ENCODE measurements at regions not wholly inside any gene's neighbourhood (a gene's known extent, or its start where the extent isn't known, plus 50 kb on each side); places are given as distances from the start of the nearest gene placed in this dataset.

DNA sequence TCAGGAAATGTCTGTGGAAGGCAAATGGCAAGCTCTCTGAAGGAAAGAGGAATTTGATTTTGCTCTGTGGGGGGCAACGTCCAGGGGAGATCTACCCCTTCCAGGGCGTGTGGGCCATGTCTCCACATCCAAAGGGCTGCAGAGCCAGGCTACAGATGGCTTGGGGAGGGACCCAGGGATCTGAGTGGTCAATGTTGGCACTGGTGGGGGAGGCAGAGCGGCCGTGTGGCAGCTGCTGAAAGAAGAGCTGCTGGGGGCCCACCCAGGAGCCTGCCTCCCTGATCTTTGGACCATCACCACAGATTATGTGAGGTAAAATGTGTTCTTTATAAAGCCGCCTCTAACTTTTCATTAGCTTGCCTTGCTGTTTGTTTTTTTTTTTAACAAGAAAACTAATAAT, 144.1 kb downstream of the HERPUD2 start:
- Histone ChIP-seq H3K4me3 (no peak overlapping the region), H3K27ac (no peak overlapping the region), H3K4me1 (replicated peaks in 1 of 2) (peaks cover 0 to 3% of the 10 kb centered on the region in 2 donors)
- WGBS, 10 experiments = 0 to 87% (median 78%) methylated on average over 1 to 3 of the region's 5 CpGs; no CpG with 5 or more reads in 4 of the 10 experiments
- ATAC-seq (replicated peaks in 6 of 8) = no peak
- in situ Hi-C loops (cut with MboI; ENCODE audit: low pct_unique_long_range_greater_than_20kb in 2 of 9, low sequenced_read_pairs in 9 of 9, unreplicated experiment in 9 of 9) = no loop called here

DNA sequence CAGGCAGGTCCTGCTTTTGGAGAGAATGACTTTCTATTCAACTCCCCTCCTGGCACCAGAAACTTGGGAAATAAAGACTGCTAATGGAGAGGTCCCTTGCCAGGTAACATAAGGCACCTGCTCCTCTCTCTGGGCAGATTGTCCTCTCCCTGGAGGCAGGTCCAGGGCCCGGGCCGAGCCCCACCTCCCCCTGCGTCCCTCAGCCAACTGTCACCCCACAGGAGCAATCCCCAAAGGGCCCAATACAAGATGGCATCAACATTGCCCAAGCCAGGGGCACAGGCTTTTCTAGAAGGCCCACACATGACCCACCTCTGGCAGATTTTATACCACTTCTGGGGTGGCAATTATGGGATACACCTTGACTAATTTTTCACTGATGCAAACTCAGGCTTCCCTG, 145.2 kb downstream of the HERPUD2 start:
- H3K4me1 ChIP-seq (replicated peaks in 1 of 2) = peaks cover 0 to 3% of the 10 kb centered on the region in 2 donors
- H3K4me3 ChIP-seq = no peak overlapping the region
- no peak for ATAC-seq (replicated peaks in 6 of 8)
- in situ Hi-C loops (cut with MboI; ENCODE audit: low pct_unique_long_range_greater_than_20kb in 2 of 9, low sequenced_read_pairs in 9 of 9, unreplicated experiment in 9 of 9) = no loop called here
- WGBS, 10 experiments = 60 to 100% (median 89%) methylated on average over 1 to 3 of the region's 3 CpGs; no CpG with 5 or more reads in 7 of the 10 experiments
- H3K27ac ChIP-seq = no peak overlapping the region

DNA sequence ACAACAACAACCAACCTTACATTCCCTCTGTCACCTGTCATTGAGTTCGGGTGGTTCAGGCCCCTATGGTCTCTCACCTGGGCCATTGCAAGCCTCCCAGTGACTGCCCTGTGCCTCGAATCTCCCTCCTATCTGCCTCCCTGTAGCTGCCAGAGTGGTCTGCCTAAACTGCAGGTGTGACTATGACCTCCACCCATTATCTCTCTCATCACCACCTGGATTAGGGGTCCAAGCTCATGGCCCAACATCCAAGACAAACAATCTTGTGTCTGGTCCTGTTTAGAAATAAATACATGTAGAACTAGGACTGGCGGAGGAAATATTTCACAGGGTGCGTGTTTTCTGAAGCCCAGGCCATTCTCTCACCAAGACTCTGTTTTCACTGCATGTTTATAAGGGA, 146.6 kb downstream of the HERPUD2 start:
- in situ Hi-C loops (cut with MboI; ENCODE audit: low pct_unique_long_range_greater_than_20kb in 2 of 9, low sequenced_read_pairs in 9 of 9, unreplicated experiment in 9 of 9) = no loop called here
- 59 to 100% (median 83%) methylated on average over 1 to 4 of the region's 4 CpGs; no CpG with 5 or more reads in 5 of the 10 experiments for WGBS, 10 experiments

DNA sequence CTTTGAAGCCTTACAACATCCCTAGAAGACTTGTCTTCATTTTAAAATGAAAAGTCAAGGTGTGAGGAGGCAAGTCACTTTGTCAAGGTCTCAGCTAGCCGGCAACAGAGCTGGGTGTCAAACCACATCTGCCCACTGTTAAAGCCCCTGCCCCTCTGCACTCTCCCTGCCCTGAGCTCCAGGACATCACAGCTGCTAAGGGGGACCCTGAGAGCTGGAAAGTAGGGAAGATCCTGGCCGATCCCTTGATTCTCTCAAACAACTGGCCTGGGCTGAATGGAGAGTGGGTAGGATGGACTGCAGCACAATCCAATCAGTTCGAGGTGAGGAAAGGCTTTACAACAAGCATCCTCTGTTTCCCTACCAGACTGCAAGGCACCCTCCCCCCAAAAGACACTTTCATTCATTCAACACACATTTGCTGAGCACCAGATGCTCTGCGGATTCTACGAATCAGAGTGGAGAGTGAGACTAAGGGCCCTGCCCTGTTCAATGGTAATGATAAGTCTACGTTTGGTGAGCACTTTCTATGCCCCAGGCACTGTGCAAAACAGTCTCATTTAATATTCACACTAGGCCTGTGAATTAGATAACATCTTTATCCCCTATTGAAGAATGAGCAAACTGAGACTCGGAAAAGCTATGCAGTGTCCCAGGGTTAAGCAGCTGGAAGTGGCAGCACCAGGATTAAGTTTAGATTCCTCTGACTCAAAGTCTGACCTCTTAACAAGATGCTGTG, 148.1 kb downstream of the HERPUD2 start:
- in situ Hi-C loops (cut with MboI; ENCODE audit: low pct_unique_long_range_greater_than_20kb in 2 of 9, low sequenced_read_pairs in 9 of 9, unreplicated experiment in 9 of 9) = no loop called here
- no peak overlapping the region for H3K27ac ChIP-seq
- peak in 3 of 8 experiments; percentile 96 to 98 (median 96) for ATAC-seq (replicated peaks in 6 of 8)
- peaks cover 0 to 3% of the 10 kb centered on the region in 2 donors for H3K4me1 ChIP-seq (replicated peaks in 1 of 2)
- H3K4me3 ChIP-seq = no peak overlapping the region
- WGBS, 10 experiments = 11 to 100% (median 82%) methylated on average over 1 to 5 of the region's 7 CpGs; no CpG with 5 or more reads in 1 of the 10 experiments

More for the DNA sequence above, 146.6 kb downstream of the HERPUD2 start:
- H3K27ac ChIP-seq = no peak overlapping the region
- ATAC-seq (replicated peaks in 6 of 8) = no peak
- H3K4me1 ChIP-seq (replicated peaks in 1 of 2) = peaks cover 0 to 3% of the 10 kb centered on the region in 2 donors
- no peak overlapping the region for H3K4me3 ChIP-seq

DNA sequence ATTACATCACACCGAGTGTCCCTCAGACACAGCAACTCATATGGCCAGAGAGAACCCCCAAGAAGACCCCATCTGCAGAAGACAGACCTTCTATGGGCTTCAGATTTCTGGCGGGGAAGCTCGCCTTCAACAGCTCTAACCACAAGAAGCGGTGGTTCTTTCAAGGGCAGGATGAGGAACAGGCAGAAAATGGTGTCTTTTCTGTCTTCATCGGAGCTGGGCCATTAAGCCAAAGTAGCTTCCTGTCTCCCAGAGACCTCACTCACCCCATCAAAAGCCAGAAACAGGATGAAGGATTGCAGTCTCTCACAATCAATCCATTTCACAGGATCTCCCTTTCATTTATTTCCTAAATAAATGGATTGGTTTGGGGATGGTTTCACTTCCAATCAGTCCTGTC, 149.1 kb downstream of the HERPUD2 start:
- 72 to 100% (median 93%) methylated on average over 1 to 3 of the region's 5 CpGs; no CpG with 5 or more reads in 5 of the 10 experiments for WGBS, 10 experiments
- H3K4me3 ChIP-seq = no peak overlapping the region
- no peak overlapping the region for H3K27ac ChIP-seq
- peaks cover 0 to under 1% of the 10 kb centered on the region in 2 donors for H3K4me1 ChIP-seq (replicated peaks in 1 of 2)
- ATAC-seq (replicated peaks in 6 of 8) = no peak
- in situ Hi-C loops (cut with MboI; ENCODE audit: low pct_unique_long_range_greater_than_20kb in 2 of 9, low sequenced_read_pairs in 9 of 9, unreplicated experiment in 9 of 9) = no loop called here

DNA sequence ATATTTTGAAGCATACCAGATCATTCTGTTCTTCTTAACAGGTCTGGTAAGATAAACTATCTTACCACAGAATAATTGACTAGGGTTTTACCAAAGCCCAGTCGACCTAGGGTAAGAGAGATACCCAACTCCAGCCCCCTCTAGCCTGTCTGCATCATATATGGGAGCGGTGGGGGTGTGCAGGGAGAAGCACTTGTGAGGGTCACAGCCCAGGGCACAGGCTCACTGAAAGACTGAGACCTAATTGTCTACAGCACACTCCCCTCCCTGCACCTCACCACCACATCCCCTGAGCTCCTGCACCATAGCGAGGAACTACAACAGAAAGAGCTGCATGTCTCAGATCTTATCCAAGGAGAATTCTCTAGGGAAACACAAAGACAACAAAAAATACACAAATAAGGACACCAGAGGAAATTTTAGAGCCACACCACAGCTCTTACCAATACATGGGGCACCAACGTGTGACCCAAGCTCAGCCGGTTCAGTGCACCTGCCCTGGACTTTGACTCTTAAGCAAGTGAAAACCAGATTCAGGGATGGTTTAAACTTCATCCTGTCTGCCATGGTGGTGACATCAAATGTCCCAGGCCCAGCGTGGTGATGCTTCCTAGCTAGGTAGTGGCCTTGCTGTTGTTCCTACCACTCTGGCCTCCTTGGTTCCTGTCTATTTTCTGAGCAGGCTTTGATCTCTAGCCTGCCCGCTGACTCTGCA, 150.8 kb downstream of the HERPUD2 start:
- 73 to 100% (median 88%) methylated on average over 1 to 7 of the region's 7 CpGs; no CpG with 5 or more reads in 4 of the 10 experiments for WGBS, 10 experiments
- in situ Hi-C loops (cut with MboI; ENCODE audit: low pct_unique_long_range_greater_than_20kb in 2 of 9, low sequenced_read_pairs in 9 of 9, unreplicated experiment in 9 of 9) = no loop called here
- no peak for ATAC-seq (replicated peaks in 6 of 8)
- Histone ChIP-seq H3K4me3 (no peak overlapping the region), H3K27ac (no peak overlapping the region), H3K4me1 (replicated peaks in 1 of 2) (no peaks in the 10 kb centered on the region)

DNA sequence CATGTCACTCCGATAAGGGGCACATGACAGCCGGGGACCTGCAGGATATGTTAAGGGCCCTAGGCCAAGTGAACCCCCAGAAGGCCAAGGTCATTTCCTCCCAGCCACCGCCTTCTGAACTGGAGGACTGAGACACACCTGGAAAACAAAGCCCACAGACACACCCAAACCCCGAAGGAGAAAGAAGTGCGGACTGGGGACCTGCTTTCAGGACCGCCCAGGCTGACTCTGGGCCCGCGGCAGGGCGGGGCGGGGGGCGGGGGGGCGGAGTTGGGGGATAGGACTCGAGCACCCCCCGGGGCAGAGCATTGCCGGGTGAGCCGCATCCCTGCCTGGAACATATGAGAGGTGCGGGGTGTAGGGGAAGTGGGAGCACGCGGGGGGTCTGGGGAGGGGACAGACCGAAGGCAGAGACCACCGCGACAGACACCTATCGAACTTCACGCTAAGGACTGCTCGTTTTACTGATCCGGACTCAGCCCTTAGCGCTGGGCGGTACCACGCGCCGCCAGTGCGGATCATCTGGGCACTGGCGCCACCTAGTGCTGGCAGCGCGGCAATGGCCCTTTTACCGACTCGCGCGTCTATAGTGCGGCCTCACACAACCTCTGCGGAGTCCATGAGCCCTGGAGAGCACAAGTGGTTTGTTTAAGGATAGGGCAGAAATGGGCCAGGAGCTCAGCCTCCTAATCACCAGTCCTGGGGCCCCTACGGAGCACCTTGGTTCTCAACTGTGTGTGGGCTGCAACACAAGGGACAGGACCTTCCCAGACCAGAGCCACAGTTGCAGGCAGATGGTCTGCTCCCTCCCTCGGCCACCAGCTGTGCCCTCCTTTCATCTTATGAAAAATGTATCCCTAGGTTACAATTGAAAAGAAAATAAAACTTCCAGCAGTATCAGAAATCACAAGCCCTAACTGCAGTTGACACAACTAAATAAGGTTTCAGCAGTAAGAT, 157.6 kb downstream of the HERPUD2 start:
- peak overlapping the region; percentile 23 to 44 (median 36) for H3K4me3 ChIP-seq
- H3K4me1 ChIP-seq (replicated peaks in 1 of 2) = no peaks in the 10 kb centered on the region
- no peak overlapping the region for H3K27ac ChIP-seq
- 17 to 80% (median 49%) methylated on average over 1 to 7 of the region's 43 CpGs; no CpG with 5 or more reads in 2 of the 10 experiments for WGBS, 10 experiments
- in situ Hi-C loops (cut with MboI; ENCODE audit: low pct_unique_long_range_greater_than_20kb in 2 of 9, low sequenced_read_pairs in 9 of 9, unreplicated experiment in 9 of 9) = no loop called here
- peak; percentile 99 to 100 (median 100) for ATAC-seq (replicated peaks in 6 of 8)

DNA sequence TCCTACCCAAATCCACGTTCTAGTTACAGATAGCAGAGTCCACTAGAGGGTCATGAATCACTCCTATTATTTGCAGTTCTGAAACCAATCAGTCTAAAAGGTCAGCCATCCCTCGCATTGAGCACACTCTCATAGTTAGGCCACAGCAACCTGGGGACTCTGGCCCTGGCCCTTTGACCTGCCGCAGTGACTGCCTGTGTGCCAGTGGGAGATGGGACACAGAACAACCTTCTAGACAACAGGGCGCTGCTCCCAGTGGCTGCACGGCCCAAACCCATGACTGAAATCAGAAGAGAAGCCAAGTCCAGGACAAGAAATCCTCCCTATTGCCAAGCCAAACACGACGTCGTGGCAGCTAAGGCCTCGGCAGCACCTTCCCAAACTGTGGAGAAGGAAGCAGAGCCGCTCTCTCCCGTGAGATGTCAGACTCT, 158.5 kb downstream of the HERPUD2 start:
- Histone ChIP-seq H3K4me3 (no peak overlapping the region), H3K4me1 (replicated peaks in 1 of 2) (no peaks in the 10 kb centered on the region), H3K27ac (no peak overlapping the region)
- WGBS, 10 experiments = 53 to 100% (median 86%) methylated on average over 1 to 8 of the region's 11 CpGs; no CpG with 5 or more reads in 2 of the 10 experiments
- in situ Hi-C loops (cut with MboI; ENCODE audit: low pct_unique_long_range_greater_than_20kb in 2 of 9, low sequenced_read_pairs in 9 of 9, unreplicated experiment in 9 of 9) = no loop called here
- no peak for ATAC-seq (replicated peaks in 6 of 8)

DNA sequence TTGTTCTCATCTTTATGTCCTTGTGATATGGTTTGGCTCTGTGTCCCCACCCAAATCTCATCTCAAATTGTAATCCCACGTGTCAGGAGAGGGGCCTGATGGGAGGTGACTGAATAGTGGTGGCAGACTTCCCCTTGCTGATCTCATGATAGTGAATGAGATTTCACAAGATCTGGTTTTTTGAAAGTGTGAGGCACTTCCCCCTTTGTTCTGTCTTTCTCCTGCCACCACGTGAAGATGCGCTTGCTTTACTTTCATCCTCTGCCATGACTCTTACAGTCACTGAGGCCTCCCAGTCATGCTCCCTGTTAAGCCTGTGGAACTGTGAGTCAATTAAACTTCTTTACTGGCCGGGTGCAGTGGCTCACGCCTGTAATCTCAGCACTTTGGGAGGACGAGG, 161.0 kb downstream of the HERPUD2 start:
- H3K27ac ChIP-seq = no peak overlapping the region
- H3K4me3 ChIP-seq = no peak overlapping the region
- no peak for ATAC-seq (replicated peaks in 6 of 8)
- H3K4me1 ChIP-seq (replicated peaks in 1 of 2) = no peaks in the 10 kb centered on the region
- WGBS, 10 experiments = 20 to 80% (median 49%) methylated on average over 1 to 4 of the region's 6 CpGs; no CpG with 5 or more reads in 6 of the 10 experiments
- in situ Hi-C loops (cut with MboI; ENCODE audit: low pct_unique_long_range_greater_than_20kb in 2 of 9, low sequenced_read_pairs in 9 of 9, unreplicated experiment in 9 of 9) = no loop called here

DNA sequence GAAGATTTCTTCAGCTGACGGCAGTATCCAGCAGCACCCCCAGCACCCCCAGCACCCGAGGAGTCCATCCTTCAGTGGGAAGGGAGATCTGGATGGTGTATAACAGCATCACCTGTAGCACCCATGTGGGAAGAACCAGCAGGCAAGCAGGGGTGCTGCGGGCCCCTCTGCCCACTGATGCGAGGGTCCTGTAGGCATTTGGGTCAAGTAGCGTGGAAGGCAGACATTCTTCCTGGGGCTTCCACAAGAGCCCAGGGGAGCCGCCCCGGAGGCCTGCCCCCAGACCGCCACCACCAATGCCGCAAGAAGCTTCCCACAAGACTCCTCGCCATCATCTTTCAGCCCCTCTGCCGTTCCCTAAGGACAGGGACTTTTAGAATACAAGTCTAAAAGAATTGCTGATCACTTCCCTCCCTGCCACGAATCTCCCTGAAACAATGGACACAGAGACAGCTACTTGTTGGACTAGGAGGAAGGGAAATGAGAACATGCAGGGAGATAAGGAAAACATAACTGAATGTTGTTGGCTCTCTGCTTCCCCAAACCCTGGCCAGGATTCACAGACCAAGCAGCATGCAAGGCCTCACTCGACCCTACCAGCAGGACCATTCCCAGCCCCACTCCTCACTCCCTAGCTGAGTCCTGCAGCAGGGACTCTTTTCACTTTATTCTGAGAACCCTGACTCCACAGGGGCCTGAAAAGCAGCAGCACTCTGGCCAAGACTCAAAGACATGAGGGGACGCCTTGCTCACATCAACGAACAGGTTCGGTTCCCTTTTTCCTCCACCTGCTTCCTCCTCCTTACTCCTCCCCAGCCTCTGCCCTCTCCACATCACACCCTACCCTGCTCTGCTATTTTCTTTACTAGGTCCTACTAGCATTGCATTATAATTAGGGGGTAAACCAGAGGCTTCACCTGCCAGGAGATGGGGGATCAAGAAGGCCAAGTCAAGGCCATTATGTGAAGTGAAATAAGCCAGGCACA, 164.5 kb downstream of the HERPUD2 start:
- WGBS, 10 experiments = 20 to 92% (median 76%) methylated on average over 1 to 8 of the region's 16 CpGs; no CpG with 5 or more reads in 2 of the 10 experiments
- Histone ChIP-seq H3K4me3 (no peak overlapping the region), H3K27ac (no peak overlapping the region), H3K4me1 (replicated peaks in 1 of 2) (no peaks in the 10 kb centered on the region)
- no peak for ATAC-seq (replicated peaks in 6 of 8)
- in situ Hi-C loops (cut with MboI; ENCODE audit: low pct_unique_long_range_greater_than_20kb in 2 of 9, low sequenced_read_pairs in 9 of 9, unreplicated experiment in 9 of 9) = no loop called here

DNA sequence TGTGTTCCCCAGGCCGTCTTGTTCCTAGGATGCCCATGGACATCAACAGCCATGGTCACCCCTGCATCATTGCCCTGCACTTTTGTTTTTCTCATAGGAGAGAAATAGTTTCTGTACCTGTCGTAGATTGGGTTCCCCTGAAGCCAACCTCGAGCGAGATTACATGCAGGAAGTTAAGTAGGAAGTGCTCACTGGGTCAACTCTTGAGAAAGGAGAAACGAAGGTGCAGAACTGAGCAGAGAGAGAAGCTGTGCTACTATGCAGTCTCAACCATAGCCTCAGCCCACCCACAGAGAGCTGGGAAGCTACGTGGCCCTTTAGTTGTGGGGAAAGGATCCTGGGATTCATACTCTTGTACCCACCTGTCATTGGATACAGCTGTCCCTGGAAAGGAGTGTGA, 165.2 kb downstream of the HERPUD2 start:
- in situ Hi-C loops (cut with MboI; ENCODE audit: low pct_unique_long_range_greater_than_20kb in 2 of 9, low sequenced_read_pairs in 9 of 9, unreplicated experiment in 9 of 9) = no loop called here
- Histone ChIP-seq H3K27ac (no peak overlapping the region), H3K4me1 (replicated peaks in 1 of 2) (no peaks in the 10 kb centered on the region), H3K4me3 (no peak overlapping the region)
- ATAC-seq (replicated peaks in 6 of 8) = no peak
- 11 to 100% (median 51%) methylated on average over 1 to 4 of the region's 6 CpGs; no CpG with 5 or more reads in 2 of the 10 experiments for WGBS, 10 experiments
